VCaP (cell line): ENCODE measurements at regions not wholly inside any gene's neighbourhood (a gene's known extent, or its start where the extent isn't known, plus 50 kb on each side); places are given as distances from the start of the nearest gene placed in this dataset.

Experiments
- H3K27ac ChIP-seq: fragments of 450-650 bp; 2 replicates; pipeline ENCODE4 v1.5.1; 2017
- CTCF ChIP-seq: fragments of 450-650 bp; conservative IDR thresholded peaks from 2 replicates; pipeline ENCODE4 v1.5.1; 2017; ENCODE audit warnings: mild to moderate bottlenecking, moderate library complexity

- peak overlapping the region; percentile 95 for H3K27ac ChIP-seq
- TF ChIP-seq CTCF = no peak
Observed at GRCh38 chr13:103961129-103961528, 894.9 kb upstream of the SLC10A2 start.

- H3K27ac ChIP-seq = peak overlapping the region; percentile 95
- no peak for TF ChIP-seq CTCF
Observed at GRCh38 chr13:103960001-103960400, 893.8 kb upstream of the SLC10A2 start.

- no peak for TF ChIP-seq CTCF
- H3K27ac ChIP-seq = peak overlapping the region; percentile 95
Observed at GRCh38 chr13:103958691-103959090, 892.5 kb upstream of the SLC10A2 start.

GRCh38 chr13:103957939-103958338 lies 891.7 kb upstream of the SLC10A2 start:
- TF ChIP-seq CTCF = no peak
- H3K27ac ChIP-seq = peak overlapping the region; percentile 95

GRCh38 chr13:103953859-103954258 lies 887.6 kb upstream of the SLC10A2 start:
- peak overlapping the region; percentile 5; the same call in 1 of the 2 replicates for H3K27ac ChIP-seq
- no peak for TF ChIP-seq CTCF

- no peak overlapping the region; the same call in 1 of the 2 replicates for H3K27ac ChIP-seq
- TF ChIP-seq CTCF = no peak
Observed at GRCh38 chr13:103952183-103952582, 886.0 kb upstream of the SLC10A2 start.

GRCh38 chr13:103948426-103948825 lies 882.2 kb upstream of the SLC10A2 start:
- no peak overlapping the region; the same call in 1 of the 2 replicates for H3K27ac ChIP-seq

More at GRCh38 chr13:103948426-103948825, 882.2 kb upstream of the SLC10A2 start:
- no peak for TF ChIP-seq CTCF
